NCI-H2227 treated with DMSO at 0.1 percent for 48 hours (cell line): ENCODE measurements at regions not wholly inside any gene's neighbourhood (a gene's known extent, or its start where the extent isn't known, plus 50 kb on each side); places are given as distances from the start of the nearest gene placed in this dataset.

ENCODE experiments used
- DNase-seq: peaks from one replicate; lab custom pipeline; 2025; lab: John Stamatoyannopoulos, UW

- DNase-seq, result no peak
These were observed 260.3 kb downstream of the SLITRK6 start for GRCh38 chr13:85538957-85539356.

GRCh38 chr13:85537601-85538000 is 261.6 kb downstream of the SLITRK6 start:
- no peak for DNase-seq

DNA sequence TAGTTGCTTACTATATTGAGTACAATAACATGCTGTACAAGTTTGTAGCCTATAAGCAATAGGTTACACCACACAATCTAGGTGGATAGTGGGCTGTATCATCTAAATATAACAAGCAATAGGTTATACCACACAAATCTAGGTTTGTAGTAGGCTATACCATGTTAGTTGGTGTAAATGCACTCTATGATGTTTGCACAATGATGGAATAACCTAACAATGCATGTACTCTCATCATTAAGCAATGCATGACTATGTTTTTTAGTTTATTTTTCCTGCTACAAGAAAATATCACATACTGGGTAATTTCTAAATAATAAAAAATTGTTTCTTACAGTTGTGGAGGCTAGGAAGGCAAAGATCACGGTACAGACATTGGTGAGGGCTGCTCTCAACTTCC is 262.5 kb downstream of the SLITRK6 start:
- DNase-seq, result no peak

GRCh38 chr13:85535316-85536084 is 263.7 kb downstream of the SLITRK6 start:
- no peak for DNase-seq

DNA sequence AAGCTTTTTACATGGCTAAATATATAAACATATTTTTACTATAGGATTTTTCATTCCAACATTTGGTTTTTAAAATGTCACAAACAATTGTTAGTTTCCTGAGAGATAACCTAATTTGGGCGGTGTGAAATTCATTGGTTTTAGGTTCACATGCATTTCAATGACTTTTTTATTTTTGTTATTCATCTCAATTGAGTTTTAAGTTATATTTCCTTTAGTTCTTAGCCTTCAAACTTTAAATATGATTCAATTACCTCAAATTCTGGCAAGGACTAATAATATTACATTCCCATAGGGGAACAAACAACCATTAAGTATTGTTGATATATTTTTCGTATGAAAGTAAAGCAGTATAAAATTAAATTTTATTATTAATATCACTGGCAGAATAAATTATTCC is 265.3 kb downstream of the SLITRK6 start:
- DNase-seq, result no peak

DNA sequence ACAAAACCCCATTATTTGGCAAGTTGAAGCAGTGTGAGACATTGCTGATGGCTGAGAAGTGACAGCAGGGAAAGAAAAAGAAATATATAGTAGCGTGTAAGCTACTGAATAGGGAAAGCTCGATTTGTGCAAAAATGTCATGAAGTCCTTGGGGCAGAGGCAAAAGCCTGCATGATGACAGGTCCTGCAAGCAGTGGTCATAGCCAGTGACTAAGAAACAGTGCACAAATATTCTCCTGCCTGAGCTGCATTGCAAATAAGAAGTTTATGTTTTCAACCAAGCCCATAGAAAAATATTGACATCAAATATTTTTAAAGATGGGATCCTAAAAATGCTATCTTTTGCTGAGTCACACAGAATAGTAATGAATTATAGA is 270.0 kb downstream of the SLITRK6 start:
- DNase-seq, result no peak

DNA sequence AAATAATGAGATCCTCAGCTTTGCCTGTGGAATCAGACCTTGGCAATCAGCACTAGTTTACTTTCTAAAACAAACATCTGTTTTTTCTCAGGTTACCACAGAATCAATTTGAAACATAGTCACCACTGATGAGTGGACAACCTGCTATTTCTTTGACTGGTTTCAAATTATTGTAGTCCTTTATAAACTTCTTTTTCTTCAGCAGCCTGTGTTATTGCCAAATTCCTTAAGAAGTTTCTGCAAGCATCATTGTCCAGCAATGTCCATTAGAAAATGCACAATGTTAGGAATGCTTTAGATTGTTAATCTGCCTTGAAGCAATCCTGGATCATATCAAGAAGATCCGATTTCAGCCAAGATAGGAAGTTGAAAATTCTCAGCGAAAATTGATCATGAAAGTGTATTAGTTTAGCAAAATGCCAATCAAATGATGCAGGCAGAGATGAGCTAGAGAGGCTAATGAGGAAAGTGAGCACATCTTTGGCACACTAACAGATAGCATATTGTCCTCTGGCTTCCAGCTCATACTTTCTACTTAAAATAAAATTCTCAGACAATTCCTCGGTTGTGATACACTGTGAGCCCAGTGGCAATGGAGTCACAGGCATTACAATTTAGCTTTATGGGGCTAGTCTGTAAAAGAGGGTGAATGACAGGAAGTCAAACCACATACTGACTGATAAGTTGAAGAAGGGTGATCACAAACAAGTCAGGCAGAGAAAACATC is 270.6 kb downstream of the SLITRK6 start:
- no peak for DNase-seq

- no peak for DNase-seq
These were observed 271.9 kb downstream of the SLITRK6 start for GRCh38 chr13:85527316-85527715.

DNA sequence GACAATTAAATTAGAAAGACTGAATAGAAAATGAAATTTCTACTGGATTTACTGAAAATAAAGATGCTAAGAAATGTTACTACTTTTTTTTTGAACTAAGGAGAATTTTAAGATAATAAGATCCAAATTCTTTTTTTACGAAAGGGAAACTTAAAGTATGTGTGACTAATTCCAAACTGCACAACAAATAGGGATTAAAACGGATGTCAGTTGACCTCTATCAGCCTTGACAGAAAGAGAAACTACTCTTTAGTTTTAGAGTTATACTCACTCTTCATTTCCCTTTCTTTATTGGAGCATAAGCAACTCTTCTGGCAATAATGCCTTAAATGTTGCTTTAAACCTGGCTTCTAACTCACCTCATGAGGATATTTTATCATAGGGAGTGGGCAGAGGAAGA is 273.8 kb downstream of the SLITRK6 start:
- DNase-seq, result no peak

- no peak for DNase-seq
These were observed 277.6 kb downstream of the SLITRK6 start for GRCh38 chr13:85521657-85522056.

DNA sequence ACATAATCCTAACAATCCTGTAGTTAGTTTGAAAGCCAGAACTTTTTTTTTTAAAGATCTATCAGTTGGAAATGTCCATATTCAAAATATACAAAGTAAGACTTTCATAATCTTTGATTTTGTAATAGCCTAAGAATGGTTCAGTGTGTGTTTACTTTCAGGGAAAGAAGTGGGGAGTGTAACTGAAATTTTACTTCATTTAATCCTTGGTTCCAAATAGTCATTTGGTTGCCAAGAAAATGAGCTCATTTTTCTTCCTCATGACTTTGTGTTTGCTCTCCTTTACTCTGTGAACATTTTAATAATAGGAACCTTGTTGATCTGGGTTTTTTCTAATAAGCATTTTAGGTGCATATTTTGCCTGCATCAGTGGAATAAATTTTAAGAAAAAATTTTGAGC is 278.8 kb downstream of the SLITRK6 start:
- DNase-seq, result no peak

DNA sequence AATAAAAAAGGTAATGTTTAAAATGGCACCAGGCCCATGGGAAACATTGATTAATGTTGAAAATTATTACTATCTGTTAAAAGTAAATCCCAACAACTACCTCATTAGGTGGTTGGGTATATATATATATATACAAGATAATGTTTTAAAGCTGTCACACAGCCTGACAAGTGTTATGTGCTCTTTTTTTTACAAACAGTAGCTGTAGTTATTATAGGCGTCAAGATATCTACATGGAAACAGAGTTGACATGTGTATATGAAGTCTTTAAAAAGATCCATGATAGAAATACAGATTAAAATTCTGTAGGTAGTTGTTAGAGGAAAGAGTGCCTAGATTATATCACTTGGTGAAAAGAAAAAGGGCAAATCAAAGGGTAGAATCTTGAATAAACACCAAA is 279.9 kb downstream of the SLITRK6 start:
- no peak for DNase-seq

GRCh38 chr13:85512421-85512820 is 286.8 kb downstream of the SLITRK6 start:
- DNase-seq, result no peak

GRCh38 chr13:85509512-85509911 is 289.7 kb downstream of the SLITRK6 start:
- no peak for DNase-seq

GRCh38 chr13:85508683-85509329 is 290.4 kb downstream of the SLITRK6 start:
- no peak for DNase-seq

GRCh38 chr13:85503797-85504196 is 295.4 kb downstream of the SLITRK6 start:
- DNase-seq, result no peak

DNA sequence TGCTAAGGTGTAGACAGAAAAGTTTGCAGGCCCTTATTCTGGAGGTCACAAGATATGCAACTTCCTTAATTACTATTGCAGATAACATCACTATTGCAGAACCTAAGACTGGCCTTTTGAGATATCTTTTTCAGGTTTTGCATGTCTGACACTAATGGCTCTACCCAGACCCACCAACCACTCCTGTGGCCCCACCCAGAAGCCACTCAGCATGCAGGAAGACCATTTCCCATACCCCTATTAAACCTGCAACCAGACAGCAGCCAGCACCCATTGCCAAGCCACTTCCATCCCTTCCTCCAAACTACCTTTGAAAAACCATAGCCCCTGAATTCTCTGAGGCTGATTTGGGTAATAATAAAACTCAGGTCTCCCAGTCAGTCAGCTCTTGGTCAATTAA is 297.6 kb downstream of the SLITRK6 start:
- no peak for DNase-seq

- DNase-seq, result no peak
These were observed 298.4 kb downstream of the SLITRK6 start for GRCh38 chr13:85500696-85501256.

DNA sequence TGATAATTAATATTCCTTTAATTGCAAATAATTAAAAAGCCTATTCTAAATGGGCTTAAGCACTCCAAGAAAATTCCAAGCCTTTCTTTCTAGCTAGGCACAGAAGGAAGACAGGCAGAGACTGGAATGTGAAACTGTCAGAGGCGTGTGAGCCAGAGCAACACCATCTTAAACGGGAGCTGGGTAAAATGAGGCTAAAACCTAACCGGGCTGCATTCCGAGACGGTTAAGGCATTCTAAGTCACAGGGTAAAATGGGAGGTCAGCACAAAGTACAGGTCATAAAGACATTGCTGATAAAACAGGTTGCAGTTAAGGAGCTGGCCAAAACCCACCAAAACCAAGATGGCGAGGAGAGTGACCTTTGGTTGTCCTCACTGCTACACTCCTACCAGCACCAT is 300.4 kb downstream of the SLITRK6 start:
- DNase-seq, result no peak

DNA sequence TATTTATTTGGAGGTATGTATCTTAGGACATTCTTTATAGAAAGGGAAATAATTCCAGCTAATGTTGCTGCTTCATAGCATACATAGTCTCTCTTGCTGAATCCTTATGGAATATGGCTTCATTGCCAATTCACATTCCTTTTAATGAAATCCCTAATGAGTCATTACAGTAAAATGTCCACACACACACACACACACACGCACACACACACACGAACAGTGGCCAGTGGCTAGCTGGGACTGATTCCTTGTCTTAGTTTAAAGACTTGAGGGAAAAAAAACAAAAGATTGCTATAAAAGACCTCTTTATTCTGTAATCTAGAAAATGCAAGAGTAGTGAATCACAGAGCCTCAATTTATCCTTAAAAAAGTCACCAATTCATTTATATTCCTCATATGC is 301.6 kb downstream of the SLITRK6 start:
- DNase-seq, result no peak

GRCh38 chr13:85492283-85492682 is 306.9 kb downstream of the SLITRK6 start:
- no peak for DNase-seq

DNA sequence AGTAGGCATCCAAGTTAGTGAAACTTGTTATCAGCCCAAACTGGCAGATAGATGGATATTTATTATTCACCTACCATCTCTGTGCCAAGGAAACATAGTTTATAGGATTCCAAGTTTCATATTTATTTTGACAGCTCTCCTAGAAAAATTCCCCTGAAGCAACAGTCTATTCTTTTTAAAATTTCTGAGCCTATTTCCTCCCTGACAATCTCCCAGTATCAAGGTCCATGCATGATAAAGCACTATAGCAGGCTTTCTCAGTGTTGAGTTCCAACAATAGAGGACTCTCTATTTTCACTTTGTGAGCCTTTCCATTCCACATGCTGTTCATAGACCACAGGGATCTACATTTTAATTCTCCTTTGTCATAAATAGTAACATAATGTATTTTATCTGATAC is 312.6 kb downstream of the SLITRK6 start:
- no peak for DNase-seq

DNA sequence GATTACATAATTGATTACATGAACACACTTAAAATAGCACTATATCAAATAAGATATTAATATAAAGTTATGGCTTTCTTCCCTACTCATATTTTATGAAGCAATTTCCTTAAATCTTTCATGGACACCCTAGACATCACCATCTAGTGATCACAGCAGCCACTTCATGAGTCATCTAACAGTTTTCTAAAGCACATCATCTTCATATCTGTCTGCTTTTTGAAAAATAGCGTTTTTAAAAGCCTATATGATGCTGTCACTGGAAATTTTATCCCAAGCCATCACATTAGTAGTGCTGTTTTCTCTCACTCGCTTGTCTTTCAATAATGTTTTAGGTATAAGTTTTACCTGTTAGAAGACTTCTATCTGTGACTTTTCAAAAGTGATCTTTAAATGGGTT is 326.1 kb downstream of the SLITRK6 start:
- no peak for DNase-seq
